Tibial nerve (tissue), 4 donors: ENCODE measurements at regions not wholly inside any gene's neighbourhood (a gene's known extent, or its start where the extent isn't known, plus 50 kb on each side); places are given as distances from the start of the nearest gene placed in this dataset.

Source experiments
- CTCF ChIP-seq, 5 experiments: fragments of 200-600 bp in 3 of 5; fragments of 450-650 bp in 2 of 5; sonication (generic) in 3 of 5; IDR thresholded peaks; one replicate each; pipeline ENCODE4 v1.5.1; 2016 to 2019; ENCODE audit warnings: antibody characterized with exemption in 5 of 5, mild to moderate bottlenecking in 3 of 5, moderate library complexity in 2 of 5
- EP300 ChIP-seq, 2 donors: sonication (generic); formaldehyde crosslinking; IDR thresholded peaks; one replicate each; pipeline ENCODE4 v1.6.1; 2017; ENCODE audit warnings: antibody characterized with exemption in 2 of 2, mild to moderate bottlenecking in 1 of 2
- POLR2A ChIP-seq, 2 donors: fragments of 450-650 bp; IDR thresholded peaks; one replicate each; pipeline ENCODE4 v1.6.1; 2017; ENCODE audit warnings: antibody characterized with exemption in 2 of 2, mild to moderate bottlenecking in 2 of 2, moderate library complexity in 2 of 2

GRCh38 chr3:10766049-10766705, 49.9 kb upstream of the SLC6A11 start:
- TF ChIP-seq CTCF (IDR thresholded peaks at IDR 0.05) = no peak
- TF ChIP-seq POLR2A (IDR thresholded peaks at IDR 0.05) = no peak
- no peak for TF ChIP-seq EP300 (IDR thresholded peaks at IDR 0.05)
